ENCODE measurements at regions not wholly inside any gene's neighbourhood (a gene's known extent, or its start where the extent isn't known, plus 50 kb on each side); places are given as distances from the start of the nearest gene placed in this dataset.

GRCh38 chr5:82821846-82822633 lies 255.2 kb downstream of the TMEM167A start:
- TF ChIP-seq CTCF (IDR thresholded peaks at IDR 0.05; ENCODE audit: low read depth, low read length) (no peak), EZH2phosphoT487 (IDR thresholded peaks at IDR 0.05; ENCODE audit: low read depth) (no peak)
